ENCODE measurements at regions not wholly inside any gene's neighbourhood (a gene's known extent, or its start where the extent isn't known, plus 50 kb on each side); places are given as distances from the start of the nearest gene placed in this dataset.

DNA sequence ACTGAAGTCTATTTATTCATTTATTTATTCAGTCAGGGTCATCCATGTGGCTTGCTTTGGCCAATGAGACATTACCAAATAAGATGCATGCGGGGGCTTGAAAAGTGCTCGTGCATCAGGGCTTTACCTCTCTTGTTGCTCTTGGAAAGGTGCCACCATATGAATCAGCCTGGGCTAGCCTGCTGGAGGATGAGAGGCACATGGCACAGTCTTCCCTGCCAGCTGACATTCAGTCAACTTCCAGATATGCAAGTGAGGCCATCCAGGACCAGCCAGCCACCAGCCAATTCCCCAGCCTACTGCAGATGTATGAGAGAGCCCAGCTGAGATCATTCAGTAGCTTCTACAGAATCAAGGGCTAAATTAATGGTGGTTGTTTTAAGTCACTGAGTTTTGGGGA lies 105.2 kb upstream of the RPH3A start:
- TF ChIP-seq POLR2AphosphoS5 (IDR thresholded peaks at IDR 0.05) = no peak
- TF ChIP-seq, protein P1, sequence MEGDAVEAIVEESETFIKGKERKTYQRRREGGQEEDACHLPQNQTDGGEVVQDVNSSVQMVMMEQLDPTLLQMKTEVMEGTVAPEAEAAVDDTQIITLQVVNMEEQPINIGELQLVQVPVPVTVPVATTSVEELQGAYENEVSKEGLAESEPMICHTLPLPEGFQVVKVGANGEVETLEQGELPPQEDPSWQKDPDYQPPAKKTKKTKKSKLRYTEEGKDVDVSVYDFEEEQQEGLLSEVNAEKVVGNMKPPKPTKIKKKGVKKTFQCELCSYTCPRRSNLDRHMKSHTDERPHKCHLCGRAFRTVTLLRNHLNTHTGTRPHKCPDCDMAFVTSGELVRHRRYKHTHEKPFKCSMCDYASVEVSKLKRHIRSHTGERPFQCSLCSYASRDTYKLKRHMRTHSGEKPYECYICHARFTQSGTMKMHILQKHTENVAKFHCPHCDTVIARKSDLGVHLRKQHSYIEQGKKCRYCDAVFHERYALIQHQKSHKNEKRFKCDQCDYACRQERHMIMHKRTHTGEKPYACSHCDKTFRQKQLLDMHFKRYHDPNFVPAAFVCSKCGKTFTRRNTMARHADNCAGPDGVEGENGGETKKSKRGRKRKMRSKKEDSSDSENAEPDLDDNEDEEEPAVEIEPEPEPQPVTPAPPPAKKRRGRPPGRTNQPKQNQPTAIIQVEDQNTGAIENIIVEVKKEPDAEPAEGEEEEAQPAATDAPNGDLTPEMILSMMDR (IDR thresholded peaks at IDR 0.05) = no peak
- no peak for TF ChIP-seq POLR2A (IDR thresholded peaks at IDR 0.05)
